CD4-positive, alpha-beta T cell treated with Interleukin-4 for 1 hour (primary cell): ENCODE measurements at regions not wholly inside any gene's neighbourhood (a gene's known extent, or its start where the extent isn't known, plus 50 kb on each side); places are given as distances from the start of the nearest gene placed in this dataset.

Experiments
- DNase-seq, 2 donors: peaks; one replicate each; pipeline ENCODE4 v3.0.0-alpha.2; 2020 to 2022

DNA sequence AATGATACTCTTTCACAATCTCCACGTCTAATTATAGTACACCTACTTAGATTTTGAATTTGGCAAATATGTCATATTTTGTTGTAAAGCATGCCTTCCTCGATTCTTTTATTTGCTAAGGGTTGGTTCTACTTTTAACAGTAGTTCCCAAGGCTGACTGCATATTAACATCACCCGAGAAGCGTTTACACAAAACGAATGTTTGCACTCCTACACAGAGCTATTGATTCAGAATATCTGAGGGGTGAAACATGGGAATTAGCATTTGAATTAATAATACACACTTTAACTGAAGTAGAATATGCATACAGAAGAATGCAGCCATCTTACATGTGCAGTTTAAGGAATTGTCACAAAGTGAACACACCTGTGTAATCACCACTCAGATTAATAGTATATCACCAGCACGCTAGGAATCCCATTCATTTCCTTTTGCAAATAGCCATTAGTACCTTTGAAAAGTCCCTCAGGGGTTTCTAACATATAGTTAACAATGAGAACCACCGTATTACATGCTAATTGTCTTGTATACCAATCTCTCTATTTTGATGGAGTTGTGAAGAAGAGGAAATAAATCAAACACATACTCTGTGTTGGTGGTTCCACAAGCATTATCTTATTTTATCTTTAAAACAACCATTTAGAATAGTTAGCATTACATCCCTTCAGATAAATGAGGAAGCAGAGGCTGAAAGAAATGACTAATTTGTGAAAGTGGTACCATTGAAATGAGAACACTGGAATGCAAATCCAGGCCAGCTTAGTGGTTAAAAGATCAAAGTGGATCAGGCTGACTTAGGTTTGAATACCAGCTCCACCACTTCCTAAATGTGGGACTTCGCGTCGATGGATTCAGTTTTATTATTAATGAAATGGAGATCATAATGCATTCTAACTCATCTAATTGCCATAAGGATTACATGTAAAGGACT lies 317.6 kb downstream of the HDGFL1 start:
- DNase-seq: no peak

GRCh38 chr6:22888163-22888752 lies 318.9 kb downstream of the HDGFL1 start:
- no peak for DNase-seq

GRCh38 chr6:22891934-22892333 lies 322.6 kb downstream of the HDGFL1 start:
- no peak for DNase-seq

- no peak for DNase-seq
Measured at GRCh38 chr6:22892452-22892851, 323.1 kb downstream of the HDGFL1 start.

GRCh38 chr6:22896696-22897095 lies 327.3 kb downstream of the HDGFL1 start:
- no peak for DNase-seq

DNA sequence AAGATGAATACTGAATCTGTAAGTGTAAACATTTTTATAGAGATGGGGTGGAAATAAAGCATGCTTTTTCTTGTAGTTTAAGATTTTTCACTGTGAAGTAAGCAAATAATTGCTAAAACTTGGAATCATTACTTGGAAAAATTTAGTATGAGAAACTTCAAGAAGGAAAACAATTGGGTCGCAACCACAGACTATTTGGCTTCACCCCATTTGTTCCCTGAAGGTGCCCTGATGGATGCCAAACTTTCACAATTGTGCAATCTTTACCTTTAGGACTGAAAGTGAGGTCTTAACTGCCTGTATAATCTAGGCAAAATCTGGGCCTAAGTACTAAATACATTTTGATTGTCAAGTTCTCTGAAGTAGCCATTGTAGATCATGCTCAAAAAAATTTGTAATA lies 330.1 kb downstream of the HDGFL1 start:
- DNase-seq: no peak

GRCh38 chr6:22903826-22904225 lies 334.5 kb downstream of the HDGFL1 start:
- no peak for DNase-seq

GRCh38 chr6:22904431-22904830 lies 335.1 kb downstream of the HDGFL1 start:
- DNase-seq: no peak

DNA sequence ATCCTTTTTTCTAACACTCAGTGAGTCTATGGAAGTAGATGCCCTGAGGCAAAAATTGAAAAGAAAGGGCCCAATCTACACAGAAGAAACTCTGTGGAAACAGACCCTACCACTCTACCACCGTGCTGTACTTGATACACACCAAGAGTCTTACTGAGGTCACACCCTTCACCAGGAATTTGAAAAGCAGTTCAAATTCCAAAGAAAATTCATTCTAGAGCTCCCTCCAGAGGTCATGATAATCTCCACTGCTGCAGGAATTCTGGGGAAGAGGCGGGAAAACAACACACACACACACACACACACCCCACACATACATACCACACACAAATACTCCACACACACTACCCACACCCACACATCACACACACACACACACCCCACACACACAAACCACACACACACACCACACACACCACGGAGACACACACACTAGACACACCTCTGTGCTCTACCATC lies 336.8 kb downstream of the HDGFL1 start:
- DNase-seq: no peak

- no peak for DNase-seq
Measured at GRCh38 chr6:22907085-22907484, 337.7 kb downstream of the HDGFL1 start.

- no peak for DNase-seq
Measured at GRCh38 chr6:22910370-22910769, 341.0 kb downstream of the HDGFL1 start.

DNA sequence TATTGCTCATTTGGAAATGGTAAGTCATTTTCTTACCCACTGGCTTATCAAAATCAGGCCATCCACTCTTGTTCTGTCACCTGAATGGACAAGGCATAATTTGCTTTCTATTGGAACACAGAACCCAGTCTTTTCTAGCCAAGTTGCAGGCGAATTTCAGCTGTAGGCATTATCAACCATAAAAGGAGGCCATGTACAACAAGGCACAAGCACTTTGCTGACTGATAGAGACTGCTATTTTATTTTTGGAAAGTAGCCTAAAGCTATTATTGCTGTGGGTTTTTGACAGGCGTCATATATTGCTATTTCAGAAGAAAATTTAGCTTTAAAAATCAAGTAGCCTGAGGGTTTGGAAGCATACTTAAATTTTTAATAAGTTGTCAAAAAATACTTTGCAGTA lies 344.2 kb downstream of the HDGFL1 start:
- DNase-seq: no peak

GRCh38 chr6:22917344-22917743 lies 348.0 kb downstream of the HDGFL1 start:
- DNase-seq: no peak

- no peak for DNase-seq
Measured at GRCh38 chr6:22921828-22922227, 352.5 kb downstream of the HDGFL1 start.

- DNase-seq: no peak
Measured at GRCh38 chr6:22925304-22925835, 356.0 kb downstream of the HDGFL1 start.

- no peak for DNase-seq
Measured at GRCh38 chr6:22925920-22926789, 356.8 kb downstream of the HDGFL1 start.

DNA sequence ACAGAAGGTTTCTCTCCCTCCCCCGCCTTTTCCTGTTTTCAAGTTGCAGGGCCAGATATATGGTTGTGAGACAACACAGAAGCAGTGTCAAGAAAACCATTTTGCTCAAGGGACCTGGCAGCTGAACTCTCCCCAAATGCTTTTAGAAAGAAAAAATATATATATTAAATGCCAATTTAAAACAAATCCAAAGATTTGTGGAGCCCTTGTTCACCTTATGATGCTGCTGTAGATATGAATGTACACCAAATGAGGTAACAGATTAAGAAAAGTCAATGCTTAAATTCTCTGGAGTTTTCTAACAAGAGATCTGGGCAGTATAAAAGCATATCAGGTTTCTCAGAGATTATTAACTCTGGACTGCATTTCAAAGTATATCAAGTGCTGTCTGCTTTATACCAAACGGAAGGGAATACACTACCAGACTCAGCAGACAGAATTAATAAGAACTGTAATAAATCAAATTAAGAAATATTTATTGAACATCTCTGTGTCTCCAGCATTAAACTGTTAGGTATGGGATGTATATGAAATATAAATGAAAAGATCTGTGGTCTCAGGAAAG lies 357.5 kb downstream of the HDGFL1 start:
- no peak for DNase-seq

DNA sequence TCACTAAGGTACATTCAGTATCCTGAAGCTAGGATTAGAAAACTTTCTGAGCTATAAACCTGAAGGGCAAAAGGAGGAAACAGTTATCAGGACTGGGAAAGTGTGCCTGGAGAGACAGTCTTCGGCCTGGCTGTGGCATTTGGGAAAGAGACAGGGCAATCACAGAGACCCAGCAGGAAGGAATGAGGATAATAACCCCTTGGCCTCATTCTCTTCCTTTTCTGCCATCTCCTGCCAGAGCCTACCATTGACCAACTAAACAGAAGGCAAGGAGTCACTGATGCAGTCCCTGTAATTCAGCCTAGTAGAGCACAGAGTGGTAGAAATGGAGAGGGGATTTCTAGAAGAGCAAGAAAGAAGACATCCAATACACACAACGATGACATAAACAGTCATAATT lies 359.4 kb downstream of the HDGFL1 start:
- DNase-seq: no peak

- DNase-seq: no peak
Measured at GRCh38 chr6:22929311-22929985, 360.1 kb downstream of the HDGFL1 start.

DNA sequence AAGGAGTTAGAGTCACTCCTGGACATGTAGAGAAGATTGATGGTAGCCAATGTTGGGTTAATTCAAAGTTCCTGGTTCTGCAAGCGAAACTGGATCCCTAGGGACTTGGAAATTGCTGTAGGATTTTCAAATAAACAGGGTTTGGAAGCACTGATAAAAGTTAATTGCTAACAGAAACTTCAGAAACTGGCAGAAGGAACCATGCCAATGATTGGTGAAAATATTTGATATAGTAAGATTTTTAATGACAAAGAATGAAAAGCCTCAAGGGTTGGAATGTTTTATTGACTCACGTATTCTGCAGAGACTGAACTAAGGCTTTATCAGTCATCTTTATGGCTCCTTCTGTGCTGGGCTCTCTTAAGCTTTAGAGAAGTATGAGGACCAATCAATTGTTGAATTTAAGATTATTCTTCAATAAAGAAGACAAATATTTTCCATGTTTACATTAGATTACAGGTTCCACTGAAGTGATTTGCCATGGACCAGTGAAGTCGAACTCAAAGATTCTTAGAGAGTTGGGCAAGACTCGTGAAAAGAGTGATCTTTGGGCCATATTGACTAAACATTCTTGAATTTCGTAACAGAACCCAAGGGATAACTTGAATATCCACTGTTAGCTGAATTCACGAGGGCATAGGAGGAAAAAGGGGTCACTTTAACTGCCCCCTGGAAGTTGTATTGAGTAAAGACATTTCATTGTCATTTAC lies 371.4 kb downstream of the HDGFL1 start:
- no peak for DNase-seq

DNA sequence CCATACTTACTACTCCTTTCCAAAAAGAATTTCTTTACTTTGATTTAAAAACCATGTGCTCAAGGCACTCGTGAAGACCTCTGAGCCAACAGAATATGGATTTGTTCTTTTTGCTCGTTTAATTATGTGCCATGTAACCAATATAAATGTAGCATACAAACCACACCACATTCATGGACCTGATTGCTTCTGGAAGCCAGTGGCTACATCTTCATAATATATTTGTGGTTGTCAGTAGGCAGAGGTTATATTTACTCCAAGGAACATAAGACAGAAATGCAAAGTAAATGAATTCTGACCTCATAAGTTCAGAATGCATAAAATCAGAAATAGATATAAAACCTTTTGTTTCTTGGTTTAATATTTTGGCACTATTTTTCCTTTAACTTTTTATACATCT lies 373.0 kb downstream of the HDGFL1 start:
- no peak for DNase-seq
